NCI-H2227 treated with DMSO at 0.1 percent for 48 hours (cell line): ENCODE measurements at regions not wholly inside any gene's neighbourhood (a gene's known extent, or its start where the extent isn't known, plus 50 kb on each side); places are given as distances from the start of the nearest gene placed in this dataset.

Experiments
- DNase-seq: peaks from one replicate; lab custom pipeline; 2025; lab: John Stamatoyannopoulos, UW

- no peak for DNase-seq
These were observed 205.1 kb downstream of the SNX19 start for GRCh38 chr11:130711193-130711592.

GRCh38 chr11:130712480-130712879, 203.8 kb downstream of the SNX19 start:
- DNase-seq, result no peak

- no peak for DNase-seq
These were observed 201.0 kb downstream of the SNX19 start for GRCh38 chr11:130715085-130715876.

- DNase-seq, result no peak
These were observed 200.4 kb downstream of the SNX19 start for GRCh38 chr11:130715877-130716220.

- no peak for DNase-seq
These were observed 198.2 kb downstream of the SNX19 start for GRCh38 chr11:130718120-130718519.

GRCh38 chr11:130719220-130719915, 196.9 kb downstream of the SNX19 start:
- no peak for DNase-seq

- DNase-seq, result no peak
These were observed 195.9 kb downstream of the SNX19 start for GRCh38 chr11:130720232-130721022.

GRCh38 chr11:130721023-130721681, 195.1 kb downstream of the SNX19 start:
- no peak for DNase-seq

GRCh38 chr11:130721736-130722135, 194.5 kb downstream of the SNX19 start:
- no peak for DNase-seq

GRCh38 chr11:130722401-130722800, 193.9 kb downstream of the SNX19 start:
- DNase-seq, result no peak

- no peak for DNase-seq
These were observed 190.7 kb downstream of the SNX19 start for GRCh38 chr11:130725421-130726233.

- DNase-seq, result no peak
These were observed 189.8 kb downstream of the SNX19 start for GRCh38 chr11:130726234-130727037.

GRCh38 chr11:130727157-130728119, 188.8 kb downstream of the SNX19 start:
- no peak for DNase-seq

- DNase-seq, result no peak
These were observed 187.8 kb downstream of the SNX19 start for GRCh38 chr11:130728185-130729180.

- no peak for DNase-seq
These were observed 187.1 kb downstream of the SNX19 start for GRCh38 chr11:130729193-130729592.

GRCh38 chr11:130729678-130730300, 186.5 kb downstream of the SNX19 start:
- DNase-seq, result no peak

GRCh38 chr11:130731401-130731800, 184.9 kb downstream of the SNX19 start:
- DNase-seq, result no peak

- no peak for DNase-seq
These were observed 183.8 kb downstream of the SNX19 start for GRCh38 chr11:130732476-130732875.
